Spleen (tissue), 7 donors: ENCODE measurements at regions not wholly inside any gene's neighbourhood (a gene's known extent, or its start where the extent isn't known, plus 50 kb on each side); places are given as distances from the start of the nearest gene placed in this dataset.

Source experiments
- CTCF ChIP-seq, 11 experiments: fragments of 200-600 bp in 7 of 11; fragments of 450-650 bp in 4 of 11; sonication (generic) in 4 of 11; IDR thresholded peaks in 8 of 11; conservative IDR thresholded peaks in 3 of 11; 1 replicate in 7 of 11; 2 replicates in 4 of 11; pipeline versions ENCODE4 v1.4.0 to v1.8.0; 2016 to 2021; ENCODE audit warnings: antibody characterized with exemption in 11 of 11, inconsistent platforms in 4 of 11, mild to moderate bottlenecking in 1 of 11
- POLR2A ChIP-seq, 3 donors: fragments of 450-650 bp; IDR thresholded peaks; one replicate each; pipeline ENCODE4 v1.5.1; 2017; ENCODE audit warnings: antibody characterized with exemption in 3 of 3, mild to moderate bottlenecking in 1 of 3
- donor health status: DM: no; HTN: no; CAD: no; lungs with moderate emphysema.
- donor health status: DM: no; HTN: no; CAD: no.
- donor health status: DM: no; HTN: no; CAD: no.

- TF ChIP-seq POLR2A (IDR thresholded peaks at IDR 0.05) (no peak), CTCF (IDR thresholded peaks at IDR 0.05 in 8 of 11, conservative IDR thresholded peaks at IDR 0.05 in 3 of 11) (no peak)
Observed at GRCh38 chr2:226307487-226308322, 491.9 kb downstream of the IRS1 start.
